D721Med (cell line): ENCODE measurements at regions not wholly inside any gene's neighbourhood (a gene's known extent, or its start where the extent isn't known, plus 50 kb on each side); places are given as distances from the start of the nearest gene placed in this dataset.

Source experiments
- DNase-seq: peaks from one replicate; pipeline ENCODE4 v3.0.0; 2011; ENCODE audit warnings: low spot score; ENCODE audit not compliant: insufficient read length
- FAIRE-seq: peaks from 2 replicates; lab custom pipeline; 2011; peaks lifted over from hg19 to GRCh38; lab: Jason Lieb, UNC
- TF ChIP-seq, protein P1 (sequence below): IDR thresholded peaks from 2 replicates; pipeline ENCODE4 v1.5.1; 2012; ENCODE audit warnings: mild to moderate bottlenecking, control low read depth; ENCODE audit not compliant: insufficient read depth; ENCODE audit errors: missing control alignments

DNA sequence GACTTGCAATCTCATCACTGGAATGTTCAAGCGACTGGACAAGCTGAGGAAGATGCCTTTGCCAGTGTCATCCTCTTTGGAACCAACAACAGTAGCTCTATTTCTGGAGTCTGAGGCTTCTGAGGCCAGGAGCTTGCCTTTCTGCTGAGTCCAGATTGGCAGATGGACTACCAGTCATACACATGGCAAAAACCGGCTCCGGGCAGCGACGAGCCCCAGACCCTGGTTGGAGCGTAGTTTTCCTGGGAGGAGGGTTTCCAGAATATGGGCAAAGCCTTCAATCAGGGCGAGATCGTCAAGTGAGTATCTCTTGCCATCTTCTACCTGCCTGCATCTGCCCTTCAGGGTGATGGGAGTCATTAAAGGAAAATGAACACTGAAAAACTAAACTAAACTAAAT is 807.9 kb downstream of the C4orf33 start:
- FAIRE-seq (no peak), DNase-seq (no peak)
- TF ChIP-seq, protein P1, sequence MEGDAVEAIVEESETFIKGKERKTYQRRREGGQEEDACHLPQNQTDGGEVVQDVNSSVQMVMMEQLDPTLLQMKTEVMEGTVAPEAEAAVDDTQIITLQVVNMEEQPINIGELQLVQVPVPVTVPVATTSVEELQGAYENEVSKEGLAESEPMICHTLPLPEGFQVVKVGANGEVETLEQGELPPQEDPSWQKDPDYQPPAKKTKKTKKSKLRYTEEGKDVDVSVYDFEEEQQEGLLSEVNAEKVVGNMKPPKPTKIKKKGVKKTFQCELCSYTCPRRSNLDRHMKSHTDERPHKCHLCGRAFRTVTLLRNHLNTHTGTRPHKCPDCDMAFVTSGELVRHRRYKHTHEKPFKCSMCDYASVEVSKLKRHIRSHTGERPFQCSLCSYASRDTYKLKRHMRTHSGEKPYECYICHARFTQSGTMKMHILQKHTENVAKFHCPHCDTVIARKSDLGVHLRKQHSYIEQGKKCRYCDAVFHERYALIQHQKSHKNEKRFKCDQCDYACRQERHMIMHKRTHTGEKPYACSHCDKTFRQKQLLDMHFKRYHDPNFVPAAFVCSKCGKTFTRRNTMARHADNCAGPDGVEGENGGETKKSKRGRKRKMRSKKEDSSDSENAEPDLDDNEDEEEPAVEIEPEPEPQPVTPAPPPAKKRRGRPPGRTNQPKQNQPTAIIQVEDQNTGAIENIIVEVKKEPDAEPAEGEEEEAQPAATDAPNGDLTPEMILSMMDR = no peak

DNA sequence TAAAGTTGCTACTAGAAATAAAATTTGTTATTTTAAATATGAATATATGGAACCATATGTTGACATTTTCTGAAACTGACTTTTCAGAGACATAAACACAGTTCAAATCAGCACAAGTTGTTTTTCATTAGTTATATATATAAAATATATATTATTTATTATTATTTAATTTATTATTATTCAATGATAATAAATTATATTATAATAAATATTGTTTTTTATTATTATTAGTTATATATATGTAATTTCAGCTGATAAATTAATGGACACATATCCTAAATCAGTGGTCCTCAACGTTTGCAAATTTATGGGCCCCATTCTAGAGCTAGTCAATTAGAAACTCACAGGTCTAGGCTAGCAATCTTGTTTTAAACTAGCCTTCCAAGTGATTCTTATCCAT is 809.3 kb downstream of the C4orf33 start:
- DNase-seq = no peak
- TF ChIP-seq, protein P1 = no peak
- FAIRE-seq = no peak

DNA sequence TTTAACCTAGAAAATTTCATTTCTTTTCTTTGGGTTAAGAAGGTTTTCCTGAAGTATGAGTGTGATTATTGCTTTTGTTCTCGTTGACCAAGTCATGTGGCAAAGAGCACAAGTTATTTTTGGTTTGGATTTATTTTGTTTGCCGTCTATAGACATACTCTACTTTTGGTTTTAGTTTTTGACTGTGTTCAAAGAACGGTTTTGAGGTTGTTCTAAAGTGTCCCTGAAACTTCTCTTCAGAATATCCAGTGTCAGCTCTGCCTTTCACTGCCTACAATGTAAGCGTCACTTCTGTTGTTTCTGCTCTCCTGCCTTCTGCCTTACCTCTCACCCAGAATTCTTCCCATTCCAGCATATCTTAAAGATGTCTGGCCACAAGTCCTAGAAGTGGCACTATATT is 812.2 kb downstream of the C4orf33 start:
- DNase-seq (no peak), FAIRE-seq (no peak)
- TF ChIP-seq, protein P1 = no peak

DNA sequence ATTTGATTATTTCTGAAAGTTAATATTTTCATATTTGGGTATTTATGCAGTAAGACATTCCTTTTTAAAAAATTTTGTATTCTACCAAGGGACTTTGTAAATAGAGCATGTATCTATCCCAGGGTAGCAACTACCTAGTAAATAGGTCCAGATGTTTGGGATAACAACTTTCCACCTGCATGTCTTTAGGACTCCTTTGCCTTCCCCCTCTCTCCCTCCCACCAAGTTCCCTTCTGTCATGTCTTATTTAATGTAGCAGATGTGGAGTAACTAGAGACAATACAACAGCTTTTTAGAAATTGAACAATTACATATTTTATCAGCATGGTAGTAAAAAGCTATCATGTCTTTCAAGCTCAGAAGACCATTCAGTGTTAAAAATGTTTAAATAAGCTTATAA is 821.0 kb downstream of the C4orf33 start:
- no peak for FAIRE-seq
- no peak for DNase-seq
- TF ChIP-seq, protein P1 = no peak

DNA sequence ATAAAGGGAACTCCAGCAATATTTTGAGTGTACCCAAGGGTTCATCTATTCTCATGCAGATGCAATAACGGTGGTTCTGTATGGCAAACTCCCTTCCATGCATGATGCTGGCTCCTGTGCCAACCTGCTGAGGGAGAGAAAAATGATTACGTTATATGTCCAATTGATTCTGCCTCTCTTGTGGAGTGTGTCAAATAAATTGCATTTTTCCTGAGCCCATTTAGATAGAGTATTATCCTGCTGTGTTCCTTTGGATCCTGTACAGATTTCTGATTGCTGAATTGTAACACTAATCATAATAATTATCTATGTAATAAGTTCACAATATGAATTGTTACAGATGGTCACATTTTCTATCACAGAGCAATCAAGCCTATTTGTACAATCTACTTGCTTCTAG is 821.7 kb downstream of the C4orf33 start:
- no peak for FAIRE-seq
- TF ChIP-seq, protein P1 = no peak

DNA sequence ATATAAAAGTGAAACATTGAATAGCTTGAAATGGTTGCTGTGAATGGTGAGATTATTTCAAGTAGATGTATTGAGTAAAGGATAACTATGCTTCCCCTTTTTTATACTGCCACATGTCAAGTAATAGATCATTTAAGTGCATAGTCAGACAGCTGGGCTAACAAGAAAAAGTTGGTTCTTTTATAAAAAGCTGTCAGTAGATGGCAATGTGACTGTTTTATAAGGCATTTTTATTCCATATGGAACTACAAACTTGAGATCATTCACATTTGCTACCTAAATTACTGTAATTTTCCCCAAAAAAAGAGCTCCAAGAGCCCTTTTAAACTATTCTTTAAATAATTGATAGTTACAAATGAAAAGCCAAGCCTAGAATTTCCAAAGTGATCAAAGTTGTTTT is 831.0 kb downstream of the C4orf33 start:
- FAIRE-seq (no peak), DNase-seq (no peak)
- TF ChIP-seq, protein P1 = peak; percentile 24

More for the DNA sequence above, 821.7 kb downstream of the C4orf33 start:
- no peak for DNase-seq

DNA sequence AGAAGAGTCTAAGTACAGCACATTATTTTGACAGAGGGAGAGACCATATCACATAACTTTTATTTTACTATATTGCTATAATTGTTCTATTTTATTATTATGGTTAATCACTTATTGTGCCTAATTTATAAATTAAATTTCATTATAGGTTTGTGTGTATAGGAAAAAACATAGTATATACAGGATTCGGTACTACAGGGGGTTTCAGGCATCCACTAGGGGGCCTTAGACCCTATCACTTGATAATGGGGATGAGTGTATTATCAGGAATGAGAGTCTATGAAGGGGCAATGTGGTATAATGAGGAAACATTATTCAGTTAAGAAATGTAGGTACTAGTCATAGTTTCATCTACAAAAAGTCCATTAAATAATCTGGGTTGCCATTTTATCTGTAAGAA is 833.1 kb downstream of the C4orf33 start:
- TF ChIP-seq, protein P1 = peak; percentile 58
- DNase-seq = no peak
- FAIRE-seq = no peak
